ENCODE measurements at regions not wholly inside any gene's neighbourhood (a gene's known extent, or its start where the extent isn't known, plus 50 kb on each side); places are given as distances from the start of the nearest gene placed in this dataset.
A peak's percentile ranks its signal among the peaks of the same experiment; 100 is the strongest.
"Not testable (repeated sequence)": the region's sequence is repeated elsewhere in the genome, so short reads cannot be mapped to it uniquely, and the experiment has no call there.

GRCh38 chr1:121097127-121097866, 86.8 kb downstream of the FAM72B start:
- WGBS, 2 donors, result 1% methylated on average over 55 of the region's 69 CpGs
- H3K27me3 ChIP-seq; intact Hi-C loops (cut with DNase I); H3K4me1 ChIP-seq; H3K36me3 ChIP-seq; H3K9me3 ChIP-seq: not testable (repeated sequence)
- DNase-seq, result peak; percentile 88
- H3K4me3 ChIP-seq, result peak overlapping the region; percentile 38 to 51 (median 44)
- TF ChIP-seq, protein P1, sequence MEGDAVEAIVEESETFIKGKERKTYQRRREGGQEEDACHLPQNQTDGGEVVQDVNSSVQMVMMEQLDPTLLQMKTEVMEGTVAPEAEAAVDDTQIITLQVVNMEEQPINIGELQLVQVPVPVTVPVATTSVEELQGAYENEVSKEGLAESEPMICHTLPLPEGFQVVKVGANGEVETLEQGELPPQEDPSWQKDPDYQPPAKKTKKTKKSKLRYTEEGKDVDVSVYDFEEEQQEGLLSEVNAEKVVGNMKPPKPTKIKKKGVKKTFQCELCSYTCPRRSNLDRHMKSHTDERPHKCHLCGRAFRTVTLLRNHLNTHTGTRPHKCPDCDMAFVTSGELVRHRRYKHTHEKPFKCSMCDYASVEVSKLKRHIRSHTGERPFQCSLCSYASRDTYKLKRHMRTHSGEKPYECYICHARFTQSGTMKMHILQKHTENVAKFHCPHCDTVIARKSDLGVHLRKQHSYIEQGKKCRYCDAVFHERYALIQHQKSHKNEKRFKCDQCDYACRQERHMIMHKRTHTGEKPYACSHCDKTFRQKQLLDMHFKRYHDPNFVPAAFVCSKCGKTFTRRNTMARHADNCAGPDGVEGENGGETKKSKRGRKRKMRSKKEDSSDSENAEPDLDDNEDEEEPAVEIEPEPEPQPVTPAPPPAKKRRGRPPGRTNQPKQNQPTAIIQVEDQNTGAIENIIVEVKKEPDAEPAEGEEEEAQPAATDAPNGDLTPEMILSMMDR (IDR thresholded peaks at IDR 0.05), result peak; percentile 61 to 85 (median 64)
- H3K27ac ChIP-seq, result peak overlapping the region; percentile 66 to 79 (median 74)

- H3K27ac ChIP-seq; H3K4me1 ChIP-seq; H3K27me3 ChIP-seq; DNase-seq; intact Hi-C loops (cut with DNase I); H3K36me3 ChIP-seq; H3K9me3 ChIP-seq: not testable (repeated sequence)
- 2 to 23% methylated on average over 14 of the region's 21 CpGs for WGBS, 2 donors
- H3K4me3 ChIP-seq, result peak overlapping the region in 3 of 4 donors; percentile 44 to 51 (median 45)
Observed at GRCh38 chr1:121097867-121098215, 86.3 kb downstream of the FAM72B start.

DNA sequence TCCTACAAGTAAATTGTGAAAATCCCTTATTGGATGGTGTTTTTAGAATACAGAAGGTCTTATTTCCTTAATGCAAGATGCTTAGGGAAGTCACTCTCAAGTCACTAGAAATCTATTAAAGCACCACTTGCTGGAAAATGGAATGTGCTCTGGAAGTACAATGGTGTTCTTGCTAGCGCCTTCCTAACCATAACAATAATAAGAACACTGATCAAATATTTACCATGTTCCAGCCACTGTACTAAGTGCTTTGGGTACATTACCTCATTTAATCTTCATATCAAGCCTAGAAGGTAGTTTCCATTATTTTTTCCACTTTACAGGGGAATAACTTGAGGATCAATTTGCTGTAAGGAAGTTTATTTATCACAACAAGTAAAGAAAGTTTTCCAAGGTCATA, 75.1 kb downstream of the FAM72B start:
- DNase-seq; H3K27ac ChIP-seq; H3K36me3 ChIP-seq; H3K9me3 ChIP-seq; H3K4me3 ChIP-seq; intact Hi-C loops (cut with DNase I); H3K4me1 ChIP-seq; H3K27me3 ChIP-seq: not testable (repeated sequence)
- WGBS, 2 donors, result 74 to 82% methylated on average over 1 of the region's 1 CpG

DNA sequence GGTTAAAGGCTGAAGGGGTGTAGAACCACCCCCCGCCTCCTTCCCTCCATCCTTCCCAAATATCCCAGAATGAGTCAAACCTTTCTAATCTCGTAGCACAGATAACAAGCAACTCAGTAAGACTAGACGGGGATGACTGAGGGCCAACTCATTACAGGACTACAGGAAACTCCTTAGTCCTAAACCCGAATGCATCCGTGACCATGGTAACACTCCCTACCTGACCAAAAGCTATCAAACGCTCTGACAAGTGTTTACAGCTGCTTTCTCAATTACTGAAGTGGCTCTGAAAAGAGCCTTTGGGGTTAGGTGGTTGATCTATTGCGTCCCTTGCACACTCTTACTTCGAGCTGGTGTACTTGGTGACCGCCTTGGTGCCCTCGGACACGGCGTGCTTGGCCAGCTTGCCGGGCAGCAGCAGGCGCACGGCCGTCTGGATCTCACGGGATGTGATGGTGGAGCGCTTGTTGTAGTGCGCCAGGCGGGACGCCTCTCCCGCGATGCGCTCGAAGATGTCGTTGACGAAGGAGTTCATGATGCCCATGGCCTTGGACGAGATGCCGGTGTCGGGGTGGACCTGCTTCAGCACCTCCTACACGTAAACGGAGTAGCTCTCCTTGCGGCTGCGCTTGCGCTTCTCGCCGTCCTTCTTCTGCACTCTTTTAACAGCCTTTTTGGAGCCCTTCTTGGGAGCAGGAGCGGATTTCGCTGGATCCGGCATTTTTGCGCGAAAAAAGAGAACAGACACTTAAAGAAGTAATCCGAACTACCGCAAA, 67.4 kb downstream of the FAM72B start:
- Histone ChIP-seq H3K4me3 (peak overlapping the region; percentile 27 to 49 (median 43)), H3K27ac (peak overlapping the region; percentile 66 to 76 (median 70))
- DNase-seq; H3K36me3 ChIP-seq; intact Hi-C loops (cut with DNase I); H3K4me1 ChIP-seq; H3K9me3 ChIP-seq; H3K27me3 ChIP-seq: not testable (repeated sequence)
- 20 to 57% methylated on average over 42 to 43 of the region's 44 CpGs for WGBS, 2 donors
- peak in 3 of 4 donors; percentile 40 to 72 (median 47) for TF ChIP-seq POLR2AphosphoS5 (IDR thresholded peaks at IDR 0.05)

DNA sequence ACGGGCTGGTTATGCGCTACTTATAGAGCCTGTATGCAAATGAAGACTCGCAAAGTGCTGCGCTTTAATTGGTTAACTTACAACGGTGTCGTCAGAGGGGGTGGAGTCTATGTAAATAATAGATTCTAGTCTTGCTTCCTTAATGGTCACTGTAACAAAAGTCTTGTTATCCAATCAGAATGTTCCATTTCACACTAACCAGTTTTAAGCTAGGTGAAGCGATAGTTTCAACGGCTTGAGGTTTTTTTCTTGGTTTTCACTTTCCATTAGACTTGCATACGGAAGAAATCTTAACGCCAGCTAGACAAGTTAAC, 66.9 kb downstream of the FAM72B start:
- H3K36me3 ChIP-seq; H3K27me3 ChIP-seq; H3K9me3 ChIP-seq; H3K4me1 ChIP-seq; DNase-seq; intact Hi-C loops (cut with DNase I): not testable (repeated sequence)
- WGBS, 2 donors, result 15 to 41% methylated on average over 5 to 6 of the region's 10 CpGs
- Histone ChIP-seq H3K27ac (peak overlapping the region; percentile 66 to 76 (median 70)), H3K4me3 (peak overlapping the region; percentile 27 to 49 (median 43))

GRCh38 chr1:121117622-121118479, 66.3 kb downstream of the FAM72B start:
- peak overlapping the region; percentile 75 to 82 (median 79) for H3K27ac ChIP-seq
- H3K4me3 ChIP-seq, result peak overlapping the region; percentile 8 to 51 (median 40)
- H3K27me3 ChIP-seq; H3K4me1 ChIP-seq; H3K36me3 ChIP-seq; H3K9me3 ChIP-seq; intact Hi-C loops (cut with DNase I): not testable (repeated sequence)
- DNase-seq, result peak; percentile 70
- 17 to 26% methylated on average over 40 of the region's 47 CpGs for WGBS, 2 donors
- TF ChIP-seq POLR2AphosphoS5 (IDR thresholded peaks at IDR 0.05), result peak in 2 of 4 donors; percentile 4 to 21

Small RNA genes lying in the stretch of these regions (small RNA-seq; reads per million reads assigned to genes)
- gene RF00003 (0 reads per million in 3 donors), gene RNVU1-4 (0 to 0.18 (median 0) reads per million in 3 donors)

Data from sigmoid colon (tissue), 6 donors.